OCI-LY1 (cell line): ENCODE measurements at regions not wholly inside any gene's neighbourhood (a gene's known extent, or its start where the extent isn't known, plus 50 kb on each side); places are given as distances from the start of the nearest gene placed in this dataset.

Source experiments
- H2AFZ ChIP-seq: fragments of 200-600 bp; sonication (generic), shearing (Covaris generic); 2 replicates; pipeline ENCODE4 v1.6.0; 2014; ENCODE audit warnings: antibody characterized with exemption, mild to moderate bottlenecking, low read length
- H3F3A ChIP-seq: fragments of 200-600 bp; sonication (generic), shearing (Covaris generic); 2 replicates; pipeline ENCODE4 v1.6.0; 2014; ENCODE audit warnings: mild to moderate bottlenecking, antibody characterized with exemption, low read length, moderate library complexity; ENCODE audit not compliant: insufficient read depth
- H3K27ac ChIP-seq: fragments of 200-600 bp; sonication (generic); 2 replicates; pipeline ENCODE4 v1.5.1; 2014; ENCODE audit warnings: low read length, mixed run types, mild to moderate bottlenecking, low read depth; ENCODE audit not compliant: poor library complexity, severe bottlenecking
- H3K27me3 ChIP-seq: fragments of 200-600 bp; sonication (generic); 2 replicates; pipeline ENCODE4 v1.6.0; 2014; ENCODE audit warnings: antibody characterized with exemption, mild to moderate bottlenecking, low read length, moderate library complexity; ENCODE audit not compliant: insufficient read depth
- H3K36me3 ChIP-seq: fragments of 200-600 bp; sonication (generic); 2 replicates; pipeline ENCODE4 v1.6.1; 2014; ENCODE audit warnings: mild to moderate bottlenecking, antibody characterized with exemption, low read length, moderate library complexity, mixed read lengths; ENCODE audit not compliant: insufficient read depth
- H3K4me1 ChIP-seq: fragments of 200-600 bp; sonication (generic); 2 replicates; pipeline ENCODE4 v1.5.1; 2014; ENCODE audit warnings: mild to moderate bottlenecking, low read length, moderate library complexity; ENCODE audit not compliant: insufficient read depth, severe bottlenecking
- H3K4me2 ChIP-seq: fragments of 200-600 bp; sonication (generic), shearing (Covaris generic); 2 replicates; pipeline ENCODE4 v1.6.1; 2014; ENCODE audit warnings: low read length
- H3K4me3 ChIP-seq: fragments of 200-600 bp; sonication (generic); 2 replicates; pipeline ENCODE4 v1.5.1; 2014; ENCODE audit warnings: low read length, low read depth, mild to moderate bottlenecking, mixed read lengths; ENCODE audit not compliant: poor library complexity, severe bottlenecking
- H3K79me2 ChIP-seq: fragments of 200-600 bp; shearing (Covaris generic); 2 replicates; pipeline ENCODE4 v1.6.1; 2016; ENCODE audit warnings: mixed run types, low read length, mixed read lengths; ENCODE audit not compliant: insufficient read depth
- H3K9ac ChIP-seq: fragments of 200-600 bp; sonication (generic), shearing (Covaris generic); 2 replicates; pipeline ENCODE4 v1.6.1; 2014; ENCODE audit warnings: mild to moderate bottlenecking, low read length, mixed read lengths
- H3K9me2 ChIP-seq: fragments of 200-600 bp; sonication (generic), shearing (Covaris generic); 2 replicates; pipeline ENCODE4 v1.6.1; 2014; ENCODE audit warnings: low read depth, mild to moderate bottlenecking, low read length, mixed read lengths
- H3K9me3 ChIP-seq: fragments of 200-600 bp; shearing (Covaris generic); 2 replicates; pipeline ENCODE4 v1.6.1; 2014; ENCODE audit warnings: low read length, mixed read lengths
- H4K20me1 ChIP-seq: fragments of 200-600 bp; sonication (generic), shearing (Covaris generic); 2 replicates; pipeline ENCODE4 v1.6.0; 2016; ENCODE audit warnings: mild to moderate bottlenecking, low read length; ENCODE audit not compliant: insufficient read depth
- EZH2 ChIP-seq: fragments of 200-600 bp; sonication (generic), shearing (Covaris generic); IDR thresholded peaks from 2 replicates; pipeline ENCODE4 v1.8.0; 2017; ENCODE audit warnings: borderline replicate concordance, mixed run types, mild to moderate bottlenecking, antibody characterized with exemption, low read length, moderate library complexity, mixed read lengths
- TF ChIP-seq, protein P1 (sequence below): fragments of 200-600 bp; sonication (generic), shearing (Covaris generic); IDR thresholded peaks from 2 replicates; pipeline ENCODE4 v1.5.1; 2017; ENCODE audit warnings: mild to moderate bottlenecking, antibody characterized with exemption, low read length, moderate library complexity, mixed read lengths

- TF ChIP-seq, protein P1, sequence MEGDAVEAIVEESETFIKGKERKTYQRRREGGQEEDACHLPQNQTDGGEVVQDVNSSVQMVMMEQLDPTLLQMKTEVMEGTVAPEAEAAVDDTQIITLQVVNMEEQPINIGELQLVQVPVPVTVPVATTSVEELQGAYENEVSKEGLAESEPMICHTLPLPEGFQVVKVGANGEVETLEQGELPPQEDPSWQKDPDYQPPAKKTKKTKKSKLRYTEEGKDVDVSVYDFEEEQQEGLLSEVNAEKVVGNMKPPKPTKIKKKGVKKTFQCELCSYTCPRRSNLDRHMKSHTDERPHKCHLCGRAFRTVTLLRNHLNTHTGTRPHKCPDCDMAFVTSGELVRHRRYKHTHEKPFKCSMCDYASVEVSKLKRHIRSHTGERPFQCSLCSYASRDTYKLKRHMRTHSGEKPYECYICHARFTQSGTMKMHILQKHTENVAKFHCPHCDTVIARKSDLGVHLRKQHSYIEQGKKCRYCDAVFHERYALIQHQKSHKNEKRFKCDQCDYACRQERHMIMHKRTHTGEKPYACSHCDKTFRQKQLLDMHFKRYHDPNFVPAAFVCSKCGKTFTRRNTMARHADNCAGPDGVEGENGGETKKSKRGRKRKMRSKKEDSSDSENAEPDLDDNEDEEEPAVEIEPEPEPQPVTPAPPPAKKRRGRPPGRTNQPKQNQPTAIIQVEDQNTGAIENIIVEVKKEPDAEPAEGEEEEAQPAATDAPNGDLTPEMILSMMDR: no peak
- no peak for TF ChIP-seq EZH2
- no peak overlapping the region for H3K4me3 ChIP-seq
- H3K27ac ChIP-seq: no peak overlapping the region
- H3K79me2 ChIP-seq: no peaks in the 10 kb centered on the region
- H3K4me2 ChIP-seq: no peak overlapping the region
- no peak overlapping the region for H3K9ac ChIP-seq
- H3K36me3 ChIP-seq: no peaks in the 10 kb centered on the region
- H3K4me1 ChIP-seq: no peaks in the 10 kb centered on the region
- no peaks in the 10 kb centered on the region for H3F3A ChIP-seq
- H2AFZ ChIP-seq: no peak overlapping the region
- no peaks in the 10 kb centered on the region for H3K27me3 ChIP-seq
- H3K9me3 ChIP-seq: no peaks in the 10 kb centered on the region
- H3K9me2 ChIP-seq: no peaks in the 10 kb centered on the region
- H4K20me1 ChIP-seq: no peaks in the 10 kb centered on the region
These were observed 77.5 kb upstream of the CTTNBP2 start for GRCh38 chr7:117950601-117951260.

GRCh38 chr7:117951285-117951684 is 78.0 kb upstream of the CTTNBP2 start:
- Histone ChIP-seq H3K27me3 (no peaks in the 10 kb centered on the region), H3K9me2 (no peaks in the 10 kb centered on the region), H3K4me2 (no peak overlapping the region), H3K27ac (no peak overlapping the region), H3K9ac (no peak overlapping the region), H3F3A (no peaks in the 10 kb centered on the region), H3K4me3 (no peak overlapping the region), H2AFZ (no peak overlapping the region), H4K20me1 (no peaks in the 10 kb centered on the region), H3K4me1 (no peaks in the 10 kb centered on the region), H3K36me3 (no peaks in the 10 kb centered on the region), H3K9me3 (no peaks in the 10 kb centered on the region), H3K79me2 (no peaks in the 10 kb centered on the region)
- TF ChIP-seq, protein P1: no peak
- TF ChIP-seq EZH2: no peak

DNA sequence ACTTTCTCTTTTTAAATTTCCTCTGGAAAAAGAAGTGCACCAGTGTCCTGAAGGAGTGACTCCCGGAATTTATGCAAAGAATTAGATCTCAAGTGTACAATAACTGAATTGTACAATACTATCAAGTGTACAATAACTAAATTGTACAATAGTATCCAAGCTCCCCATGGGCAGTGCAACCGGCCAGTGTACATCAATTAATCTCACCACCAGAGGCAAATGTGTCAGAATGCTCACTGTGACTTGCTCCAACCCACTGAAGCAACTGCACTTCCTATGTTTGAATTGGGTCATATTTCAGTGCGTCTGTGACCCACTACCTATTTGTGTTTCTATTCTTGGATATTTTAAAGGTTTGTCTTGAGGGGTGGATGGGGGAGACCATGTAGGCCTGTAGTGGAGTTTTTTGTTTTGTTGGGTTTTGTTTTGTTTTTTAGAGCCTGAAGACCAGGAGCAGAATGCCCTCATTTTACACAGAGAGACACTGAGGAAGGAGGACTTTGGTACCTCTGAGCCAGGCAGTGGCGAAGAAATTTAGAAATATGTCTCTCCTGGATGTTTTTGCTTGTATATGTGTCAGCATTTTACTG is 78.5 kb upstream of the CTTNBP2 start:
- H3F3A ChIP-seq: no peaks in the 10 kb centered on the region
- no peak overlapping the region for H2AFZ ChIP-seq
- no peaks in the 10 kb centered on the region for H3K36me3 ChIP-seq
- no peaks in the 10 kb centered on the region for H3K27me3 ChIP-seq
- no peaks in the 10 kb centered on the region for H3K9me3 ChIP-seq
- H3K4me1 ChIP-seq: no peaks in the 10 kb centered on the region
- H3K4me3 ChIP-seq: no peak overlapping the region
- no peak overlapping the region for H3K4me2 ChIP-seq
- no peaks in the 10 kb centered on the region for H3K79me2 ChIP-seq
- H3K9ac ChIP-seq: no peak overlapping the region
- H3K9me2 ChIP-seq: no peaks in the 10 kb centered on the region
- H3K27ac ChIP-seq: no peak overlapping the region
- TF ChIP-seq, protein P1: no peak
- TF ChIP-seq EZH2: no peak
- no peaks in the 10 kb centered on the region for H4K20me1 ChIP-seq
